ENCODE measurements at regions not wholly inside any gene's neighbourhood (a gene's known extent, or its start where the extent isn't known, plus 50 kb on each side); places are given as distances from the start of the nearest gene placed in this dataset.
"Not testable (repeated sequence)": the region's sequence is repeated elsewhere in the genome, so short reads cannot be mapped to it uniquely, and the experiment has no call there.

DNA sequence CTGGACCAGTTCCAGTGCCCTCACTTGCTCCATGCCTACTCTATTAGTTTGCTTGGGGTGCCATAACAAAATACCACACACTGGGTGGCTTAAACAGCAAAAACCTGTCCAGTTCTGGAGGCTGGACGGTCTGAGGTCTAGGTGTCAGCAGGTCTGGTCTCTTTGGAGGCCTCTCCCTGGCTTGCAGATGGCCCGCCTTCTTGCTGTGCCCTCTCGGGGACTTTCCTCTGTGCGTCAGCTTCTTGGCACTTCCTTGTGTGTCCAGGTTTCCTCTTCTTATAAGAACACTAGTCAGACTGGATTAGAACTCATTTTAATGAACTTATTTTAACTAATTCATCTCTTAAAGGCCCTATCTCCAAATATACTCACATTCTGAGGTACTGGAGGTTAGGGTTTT is 97.2 kb downstream of the CARTPT start:
- H3K9me3 ChIP-seq (ENCODE audit: control insufficient read depth in 3 of 3, low read length in 3 of 3): peaks cover 0 to 3% (median 3%) of the 10 kb centered on the region in 3 donors
- no peak overlapping the region for H3K4me3 ChIP-seq (ENCODE audit: low read length in 3 of 3)
- H3K27ac ChIP-seq (ENCODE audit: low read depth, low read length): no peak overlapping the region
- H3K9ac ChIP-seq (ENCODE audit: low read depth in 1 of 3, low read length in 3 of 3): no peak overlapping the region
- H3K27me3 ChIP-seq (ENCODE audit: control insufficient read depth in 3 of 3, insufficient read depth in 3 of 3, low read length in 3 of 3): no peaks in the 10 kb centered on the region
- no peaks in the 10 kb centered on the region for H3K4me1 ChIP-seq (ENCODE audit: control insufficient read depth in 3 of 3, insufficient read depth in 3 of 3, low read length in 3 of 3)
- H3K36me3 ChIP-seq (ENCODE audit: control insufficient read depth in 3 of 3, insufficient read depth in 3 of 3, low read length in 3 of 3): no peaks in the 10 kb centered on the region

DNA sequence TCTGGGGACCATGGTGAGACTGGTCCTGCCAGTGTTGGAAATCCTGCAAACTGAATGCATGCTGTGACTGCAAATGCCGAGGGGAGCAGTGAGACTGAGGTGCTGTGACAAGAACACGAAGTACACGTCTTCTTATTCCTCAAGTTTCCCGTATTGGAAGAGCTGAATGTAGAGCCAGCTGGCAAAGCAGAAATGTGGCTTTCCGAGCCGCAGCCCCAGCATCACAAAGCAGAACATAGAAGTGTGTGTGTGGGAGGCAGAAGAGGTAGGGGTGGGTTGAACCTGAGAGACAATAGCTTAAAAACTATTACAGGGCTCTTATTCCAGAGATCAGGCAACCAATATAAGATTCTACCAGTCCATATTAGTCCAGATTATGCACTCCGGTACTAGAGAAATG is 98.8 kb downstream of the CARTPT start:
- H3K9ac ChIP-seq (ENCODE audit: low read depth in 1 of 3, low read length in 3 of 3): no peak overlapping the region
- H3K27me3 ChIP-seq (ENCODE audit: control insufficient read depth in 3 of 3, insufficient read depth in 3 of 3, low read length in 3 of 3): no peaks in the 10 kb centered on the region
- H3K27ac ChIP-seq (ENCODE audit: low read depth, low read length): no peak overlapping the region
- H3K4me3 ChIP-seq (ENCODE audit: low read length in 3 of 3): no peak overlapping the region
- H3K9me3 ChIP-seq (ENCODE audit: control insufficient read depth in 3 of 3, low read length in 3 of 3): peaks cover 0 to 3% (median 3%) of the 10 kb centered on the region in 3 donors
- H3K36me3 ChIP-seq (ENCODE audit: control insufficient read depth in 3 of 3, insufficient read depth in 3 of 3, low read length in 3 of 3): no peaks in the 10 kb centered on the region
- H3K4me1 ChIP-seq (ENCODE audit: control insufficient read depth in 3 of 3, insufficient read depth in 3 of 3, low read length in 3 of 3): no peaks in the 10 kb centered on the region

DNA sequence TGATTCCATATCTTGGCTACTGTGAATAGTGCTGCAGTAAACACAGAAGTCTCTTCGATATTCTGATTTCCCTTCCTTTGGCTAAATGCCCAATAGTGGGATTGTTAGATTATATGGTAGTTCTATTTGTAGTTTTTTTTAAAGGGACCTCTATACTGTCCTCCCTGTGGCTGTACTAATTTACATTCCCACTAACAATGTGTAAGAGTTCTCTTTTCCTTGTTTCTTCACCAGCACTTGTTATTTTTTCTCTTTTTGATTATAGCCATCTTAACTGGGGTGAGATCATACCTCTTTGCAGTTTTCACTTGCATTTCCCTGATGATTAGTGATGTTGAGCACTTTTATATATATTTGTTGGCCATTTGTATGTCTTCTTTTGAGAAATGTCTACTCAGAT is 102.0 kb downstream of the CARTPT start:
- Histone ChIP-seq H3K27ac (ENCODE audit: low read depth, low read length) (no peak overlapping the region), H3K4me3 (ENCODE audit: low read length in 3 of 3) (no peak overlapping the region), H3K27me3 (ENCODE audit: control insufficient read depth in 3 of 3, insufficient read depth in 3 of 3, low read length in 3 of 3) (no peaks in the 10 kb centered on the region), H3K36me3 (ENCODE audit: control insufficient read depth in 3 of 3, insufficient read depth in 3 of 3, low read length in 3 of 3) (no peaks in the 10 kb centered on the region), H3K4me1 (ENCODE audit: control insufficient read depth in 3 of 3, insufficient read depth in 3 of 3, low read length in 3 of 3) (no peaks in the 10 kb centered on the region), H3K9ac (ENCODE audit: low read depth in 1 of 3, low read length in 3 of 3) (no peak overlapping the region), H3K9me3 (ENCODE audit: control insufficient read depth in 3 of 3, low read length in 3 of 3) (peaks cover 0 to 3% (median 3%) of the 10 kb centered on the region in 3 donors)

DNA sequence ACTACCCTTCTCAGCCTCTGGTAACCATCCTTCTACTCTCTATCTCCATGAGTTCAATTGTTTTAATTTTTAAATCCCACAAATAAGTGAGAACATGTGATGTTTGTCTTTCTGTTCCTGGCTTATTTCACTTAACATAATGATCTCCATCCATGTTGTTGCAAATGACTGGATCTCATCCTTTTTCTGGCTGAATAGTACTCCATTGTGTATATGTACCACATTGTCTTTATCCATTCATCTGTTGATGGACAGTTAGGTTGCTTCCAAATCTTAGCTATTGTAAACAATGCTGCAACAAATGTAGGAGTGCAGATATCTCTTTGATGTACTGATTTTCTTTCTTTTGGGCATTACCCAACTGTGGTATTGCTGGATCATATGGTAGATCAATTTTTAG is 103.0 kb downstream of the CARTPT start:
- not testable (repeated sequence) for H3K27me3 ChIP-seq (ENCODE audit: control insufficient read depth in 3 of 3, insufficient read depth in 3 of 3, low read length in 3 of 3); H3K4me1 ChIP-seq (ENCODE audit: control insufficient read depth in 3 of 3, insufficient read depth in 3 of 3, low read length in 3 of 3); H3K9ac ChIP-seq (ENCODE audit: low read depth in 1 of 3, low read length in 3 of 3); H3K36me3 ChIP-seq (ENCODE audit: control insufficient read depth in 3 of 3, insufficient read depth in 3 of 3, low read length in 3 of 3); H3K4me3 ChIP-seq (ENCODE audit: low read length in 3 of 3); H3K27ac ChIP-seq (ENCODE audit: low read depth, low read length); H3K9me3 ChIP-seq (ENCODE audit: control insufficient read depth in 3 of 3, low read length in 3 of 3)

DNA sequence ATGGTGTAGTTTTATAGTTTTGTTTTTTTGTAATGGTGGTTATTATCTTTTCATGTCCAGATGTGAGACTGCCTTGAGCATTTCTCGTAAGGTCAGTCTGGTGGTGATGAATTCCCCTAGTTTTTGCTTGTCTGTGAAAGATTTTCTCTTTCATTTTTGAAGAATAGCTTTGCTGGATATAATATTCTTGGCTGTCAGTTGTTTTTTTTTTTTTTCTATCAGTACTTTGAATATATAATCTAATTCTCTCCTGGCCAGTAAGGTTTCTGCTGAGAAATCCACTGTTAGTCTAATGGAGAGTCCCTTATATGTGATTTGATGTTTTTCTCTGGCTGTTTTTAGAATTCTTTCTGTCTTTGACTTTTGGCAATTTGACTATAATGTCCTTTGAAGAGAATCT is 106.9 kb downstream of the CARTPT start:
- H3K27ac ChIP-seq (ENCODE audit: low read depth, low read length): no peak overlapping the region
- H3K4me3 ChIP-seq (ENCODE audit: low read length in 3 of 3): no peak overlapping the region
- no peak overlapping the region for H3K9ac ChIP-seq (ENCODE audit: low read depth in 1 of 3, low read length in 3 of 3)
- peaks cover 0 to 4% (median 3%) of the 10 kb centered on the region in 3 donors for H3K4me1 ChIP-seq (ENCODE audit: control insufficient read depth in 3 of 3, insufficient read depth in 3 of 3, low read length in 3 of 3)
- no peaks in the 10 kb centered on the region for H3K27me3 ChIP-seq (ENCODE audit: control insufficient read depth in 3 of 3, insufficient read depth in 3 of 3, low read length in 3 of 3)
- peaks cover 2 to 3% (median 2%) of the 10 kb centered on the region in 3 donors for H3K9me3 ChIP-seq (ENCODE audit: control insufficient read depth in 3 of 3, low read length in 3 of 3)
- no peaks in the 10 kb centered on the region for H3K36me3 ChIP-seq (ENCODE audit: control insufficient read depth in 3 of 3, insufficient read depth in 3 of 3, low read length in 3 of 3)

DNA sequence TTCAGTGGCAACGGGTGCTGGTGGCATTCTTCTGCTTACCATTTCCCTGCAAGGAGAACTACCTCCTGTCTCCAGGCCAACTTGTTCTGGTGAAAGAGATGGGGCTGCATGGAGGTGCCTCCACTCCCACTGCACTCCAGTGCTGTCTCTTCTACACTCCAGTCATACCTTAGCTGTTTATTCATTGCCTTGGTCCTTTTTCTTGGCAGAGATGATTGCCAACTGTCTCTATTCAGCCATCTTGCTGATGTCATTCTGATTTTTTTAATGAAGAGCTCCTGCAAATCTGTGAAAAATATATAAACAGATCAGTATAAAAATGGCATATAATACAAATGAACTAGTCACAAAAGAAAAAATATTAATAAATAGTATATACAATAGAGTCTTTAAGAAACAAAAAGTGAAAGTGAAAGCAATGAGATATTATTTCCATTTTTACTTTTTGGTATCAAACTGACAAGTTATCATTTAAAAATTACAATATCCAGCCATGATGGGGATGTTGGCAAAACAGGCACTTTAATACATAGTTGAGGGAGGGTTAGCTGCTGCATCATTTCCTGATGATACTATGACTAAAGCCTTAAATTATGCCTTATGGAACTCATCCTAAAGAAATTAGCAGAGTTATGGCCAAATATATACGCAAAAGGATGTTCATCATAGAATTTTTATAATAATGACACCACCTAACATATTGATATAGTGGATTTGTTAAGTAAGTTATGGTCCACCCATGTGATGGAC is 109.4 kb downstream of the CARTPT start:
- Histone ChIP-seq H3K4me3 (ENCODE audit: low read length in 3 of 3) (no peak overlapping the region), H3K9me3 (ENCODE audit: control insufficient read depth in 3 of 3, low read length in 3 of 3) (peaks cover 0 to 3% (median 2%) of the 10 kb centered on the region in 3 donors), H3K27me3 (ENCODE audit: control insufficient read depth in 3 of 3, insufficient read depth in 3 of 3, low read length in 3 of 3) (no peaks in the 10 kb centered on the region), H3K4me1 (ENCODE audit: control insufficient read depth in 3 of 3, insufficient read depth in 3 of 3, low read length in 3 of 3) (peaks cover 0 to 4% (median 3%) of the 10 kb centered on the region in 3 donors), H3K27ac (ENCODE audit: low read depth, low read length) (no peak overlapping the region), H3K36me3 (ENCODE audit: control insufficient read depth in 3 of 3, insufficient read depth in 3 of 3, low read length in 3 of 3) (no peaks in the 10 kb centered on the region), H3K9ac (ENCODE audit: low read depth in 1 of 3, low read length in 3 of 3) (no peak overlapping the region)

DNA sequence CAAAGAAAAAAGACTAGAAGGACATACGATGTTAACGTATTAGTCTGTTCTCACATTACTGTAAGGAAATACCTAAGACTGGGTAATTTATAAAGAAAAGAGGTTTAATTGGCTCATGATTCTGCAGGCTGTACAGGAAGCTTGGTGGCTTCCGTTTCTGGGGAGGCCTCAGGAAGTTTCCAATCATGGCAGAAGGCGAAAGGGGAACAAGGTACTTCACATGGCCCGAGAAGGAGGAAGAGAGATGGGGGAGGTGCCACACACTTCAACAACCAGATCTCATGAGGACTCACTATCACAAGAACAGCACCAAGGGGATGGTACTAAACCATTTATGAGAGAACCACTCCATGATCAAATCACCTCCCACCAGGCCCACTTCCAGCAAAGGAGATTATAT is 110.1 kb downstream of the CARTPT start:
- H3K36me3 ChIP-seq (ENCODE audit: control insufficient read depth in 3 of 3, insufficient read depth in 3 of 3, low read length in 3 of 3): no peaks in the 10 kb centered on the region
- no peak overlapping the region for H3K27ac ChIP-seq (ENCODE audit: low read depth, low read length)
- peaks cover 0 to 3% (median 2%) of the 10 kb centered on the region in 3 donors for H3K9me3 ChIP-seq (ENCODE audit: control insufficient read depth in 3 of 3, low read length in 3 of 3)
- H3K27me3 ChIP-seq (ENCODE audit: control insufficient read depth in 3 of 3, insufficient read depth in 3 of 3, low read length in 3 of 3): no peaks in the 10 kb centered on the region
- no peak overlapping the region for H3K4me3 ChIP-seq (ENCODE audit: low read length in 3 of 3)
- no peak overlapping the region for H3K9ac ChIP-seq (ENCODE audit: low read depth in 1 of 3, low read length in 3 of 3)
- peaks cover 0 to 4% (median 3%) of the 10 kb centered on the region in 3 donors for H3K4me1 ChIP-seq (ENCODE audit: control insufficient read depth in 3 of 3, insufficient read depth in 3 of 3, low read length in 3 of 3)

DNA sequence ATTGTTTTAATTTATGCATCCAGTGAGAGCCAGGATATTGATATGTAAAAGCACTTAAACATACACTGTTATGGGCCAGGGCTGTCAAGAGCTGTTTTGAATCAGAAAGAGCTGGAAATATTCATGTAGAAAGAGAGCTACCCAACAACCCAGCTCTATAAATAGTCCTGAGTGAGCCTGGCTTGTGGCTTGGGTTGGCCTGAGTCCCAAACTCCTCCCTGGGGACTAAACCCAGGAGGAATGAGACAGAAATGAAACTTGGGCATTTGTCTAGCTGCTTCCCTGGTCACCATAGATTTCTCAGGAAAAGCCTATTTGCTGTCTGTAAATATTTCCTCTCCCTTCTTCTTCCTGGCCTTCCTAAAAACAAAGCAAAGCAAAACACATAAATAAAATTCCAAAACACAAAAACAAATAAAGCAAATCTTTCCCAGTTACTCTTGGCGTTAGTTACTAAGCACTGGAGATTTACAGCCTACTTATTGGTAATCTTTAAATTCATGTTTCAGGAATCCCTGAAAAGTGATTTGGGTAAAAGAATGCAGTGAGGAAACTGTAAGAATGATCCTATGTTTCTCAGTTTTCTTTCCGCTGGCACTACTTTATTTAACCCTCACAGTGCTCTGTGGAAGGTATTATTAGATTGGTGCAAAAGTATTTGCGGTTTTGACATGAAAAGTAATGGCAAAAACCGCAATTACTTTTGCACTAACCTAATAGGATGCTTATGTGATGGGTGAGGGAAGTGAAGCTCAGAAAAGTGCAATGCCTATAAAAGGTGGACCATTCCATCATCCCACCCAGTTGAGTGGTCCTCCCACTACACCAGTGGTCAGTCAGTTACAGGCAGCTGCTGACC is 111.8 kb downstream of the CARTPT start:
- Histone ChIP-seq H3K4me1 (ENCODE audit: control insufficient read depth in 3 of 3, insufficient read depth in 3 of 3, low read length in 3 of 3) (peaks cover 0 to 4% (median 3%) of the 10 kb centered on the region in 3 donors), H3K9me3 (ENCODE audit: control insufficient read depth in 3 of 3, low read length in 3 of 3) (peaks cover 0 to 3% (median 2%) of the 10 kb centered on the region in 3 donors), H3K9ac (ENCODE audit: low read depth in 1 of 3, low read length in 3 of 3) (no peak overlapping the region), H3K27me3 (ENCODE audit: control insufficient read depth in 3 of 3, insufficient read depth in 3 of 3, low read length in 3 of 3) (no peaks in the 10 kb centered on the region), H3K4me3 (ENCODE audit: low read length in 3 of 3) (no peak overlapping the region), H3K36me3 (ENCODE audit: control insufficient read depth in 3 of 3, insufficient read depth in 3 of 3, low read length in 3 of 3) (no peaks in the 10 kb centered on the region), H3K27ac (ENCODE audit: low read depth, low read length) (no peak overlapping the region)

DNA sequence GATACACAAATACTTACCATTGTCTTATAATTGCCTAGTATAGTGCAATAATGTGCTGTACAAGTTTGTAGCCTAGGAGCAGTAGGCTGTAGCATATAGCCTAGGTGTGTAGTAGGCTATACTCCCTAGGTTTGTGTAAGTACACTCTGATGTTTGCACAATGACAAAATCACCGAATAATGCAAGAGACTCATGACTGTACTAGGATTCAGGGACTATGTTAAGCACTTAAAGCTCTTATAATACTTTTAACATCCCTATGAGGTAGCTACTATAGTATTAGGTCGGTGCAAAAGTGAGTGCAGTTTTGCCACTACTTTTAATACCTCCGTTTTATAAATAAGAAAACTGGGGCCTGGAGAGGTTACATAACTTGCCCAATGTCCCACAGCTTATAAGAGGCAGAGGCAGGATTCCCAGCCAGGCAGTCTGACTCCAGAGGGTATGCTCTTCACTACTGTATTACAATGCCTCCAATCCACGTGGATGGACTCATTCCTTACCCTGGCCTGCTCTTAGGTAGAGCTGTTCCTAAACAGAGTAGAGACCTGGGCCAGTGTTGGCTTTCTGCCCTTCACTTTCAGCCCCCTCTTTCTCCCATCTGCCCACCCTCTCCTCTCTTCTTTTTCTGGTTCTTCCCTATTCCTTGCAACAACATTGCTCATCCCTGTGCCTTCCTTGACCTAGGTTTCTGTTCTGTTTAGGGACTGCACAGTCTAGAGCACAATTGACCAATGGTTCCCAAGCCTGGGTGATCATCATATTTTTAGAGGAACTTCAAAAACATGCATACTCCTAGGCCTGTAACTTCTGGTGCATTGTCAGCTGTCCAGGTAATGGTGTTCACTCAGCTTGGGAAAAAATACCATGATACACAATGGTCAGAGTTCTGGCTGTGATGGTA is 114.0 kb downstream of the CARTPT start:
- no peak overlapping the region for H3K27ac ChIP-seq (ENCODE audit: low read depth, low read length)
- peaks cover 0 to 4% (median 3%) of the 10 kb centered on the region in 3 donors for H3K4me1 ChIP-seq (ENCODE audit: control insufficient read depth in 3 of 3, insufficient read depth in 3 of 3, low read length in 3 of 3)
- H3K9ac ChIP-seq (ENCODE audit: low read depth in 1 of 3, low read length in 3 of 3): no peak overlapping the region
- H3K9me3 ChIP-seq (ENCODE audit: control insufficient read depth in 3 of 3, low read length in 3 of 3): peaks cover 0 to 2% (median 0%) of the 10 kb centered on the region in 3 donors
- no peak overlapping the region for H3K4me3 ChIP-seq (ENCODE audit: low read length in 3 of 3)
- no peaks in the 10 kb centered on the region for H3K36me3 ChIP-seq (ENCODE audit: control insufficient read depth in 3 of 3, insufficient read depth in 3 of 3, low read length in 3 of 3)
- H3K27me3 ChIP-seq (ENCODE audit: control insufficient read depth in 3 of 3, insufficient read depth in 3 of 3, low read length in 3 of 3): no peaks in the 10 kb centered on the region
